Sigmoid colon (tissue), 4 donors: ENCODE measurements at regions not wholly inside any gene's neighbourhood (a gene's known extent, or its start where the extent isn't known, plus 50 kb on each side); places are given as distances from the start of the nearest gene placed in this dataset.

Source experiments
- POLR2AphosphoS5 ChIP-seq, 4 donors: sonication (generic); formaldehyde crosslinking; IDR thresholded peaks; one replicate each; pipeline ENCODE4 v1.6.1; 2017; ENCODE audit warnings: antibody characterized with exemption in 4 of 4
- TF ChIP-seq, protein P1 (sequence below), 4 experiments: fragments of 450-650 bp in 3 of 4; fragments of 200-600 bp in 1 of 4; IDR thresholded peaks; one replicate each; pipeline ENCODE4 v1.5.1; 2016 to 2019; ENCODE audit warnings: antibody characterized with exemption in 4 of 4, mild to moderate bottlenecking in 3 of 4, moderate library complexity in 2 of 4

- TF ChIP-seq, protein P1, sequence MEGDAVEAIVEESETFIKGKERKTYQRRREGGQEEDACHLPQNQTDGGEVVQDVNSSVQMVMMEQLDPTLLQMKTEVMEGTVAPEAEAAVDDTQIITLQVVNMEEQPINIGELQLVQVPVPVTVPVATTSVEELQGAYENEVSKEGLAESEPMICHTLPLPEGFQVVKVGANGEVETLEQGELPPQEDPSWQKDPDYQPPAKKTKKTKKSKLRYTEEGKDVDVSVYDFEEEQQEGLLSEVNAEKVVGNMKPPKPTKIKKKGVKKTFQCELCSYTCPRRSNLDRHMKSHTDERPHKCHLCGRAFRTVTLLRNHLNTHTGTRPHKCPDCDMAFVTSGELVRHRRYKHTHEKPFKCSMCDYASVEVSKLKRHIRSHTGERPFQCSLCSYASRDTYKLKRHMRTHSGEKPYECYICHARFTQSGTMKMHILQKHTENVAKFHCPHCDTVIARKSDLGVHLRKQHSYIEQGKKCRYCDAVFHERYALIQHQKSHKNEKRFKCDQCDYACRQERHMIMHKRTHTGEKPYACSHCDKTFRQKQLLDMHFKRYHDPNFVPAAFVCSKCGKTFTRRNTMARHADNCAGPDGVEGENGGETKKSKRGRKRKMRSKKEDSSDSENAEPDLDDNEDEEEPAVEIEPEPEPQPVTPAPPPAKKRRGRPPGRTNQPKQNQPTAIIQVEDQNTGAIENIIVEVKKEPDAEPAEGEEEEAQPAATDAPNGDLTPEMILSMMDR (IDR thresholded peaks at IDR 0.05) = no peak
- TF ChIP-seq POLR2AphosphoS5 (IDR thresholded peaks at IDR 0.05) = no peak
These were observed 211.5 kb downstream of the KLF12 start for GRCh38 chr13:73922493-73923393.
